Neural cell (in vitro differentiated cells): ENCODE measurements at regions not wholly inside any gene's neighbourhood (a gene's known extent, or its start where the extent isn't known, plus 50 kb on each side); places are given as distances from the start of the nearest gene placed in this dataset.

Experiments used
- H2AFZ ChIP-seq: fragments of 200-600, 300-800 bp; sonication (generic), shearing (Covaris generic); 2 replicates; pipeline ENCODE4 v1.6.0; 2014; ENCODE audit warnings: low read depth, mild to moderate bottlenecking, antibody characterized with exemption, low read length, moderate library complexity
- H3F3A ChIP-seq: fragments of 200-600 bp; shearing (Covaris generic); 2 replicates; pipeline ENCODE4 v1.6.1; 2016; ENCODE audit warnings: mild to moderate bottlenecking, moderate library complexity, mixed read lengths, antibody characterized with exemption, low read length; ENCODE audit not compliant: insufficient read depth, poor library complexity, severe bottlenecking
- H3K27ac ChIP-seq: fragments of 200-600, 300-800 bp; sonication (generic), shearing (Covaris generic); 2 replicates; pipeline ENCODE4 v1.5.1; 2014; ENCODE audit warnings: mild to moderate bottlenecking, low read length, moderate library complexity
- H3K27me3 ChIP-seq: fragments of 300-800, 200-600 bp; sonication (generic), shearing (Covaris generic); 2 replicates; pipeline ENCODE4 v1.6.0; 2014; ENCODE audit warnings: mild to moderate bottlenecking, low read depth, low read length, moderate library complexity; ENCODE audit not compliant: insufficient read depth
- H3K36me3 ChIP-seq: fragments of 300-800, 200-600 bp; sonication (generic), shearing (Covaris generic); 2 replicates; pipeline ENCODE4 v1.5.1; 2014; ENCODE audit warnings: mild to moderate bottlenecking, antibody characterized with exemption, low read length, moderate library complexity; ENCODE audit not compliant: insufficient read depth
- H3K4me2 ChIP-seq: fragments of 300-800, 200-600 bp; sonication (generic), shearing (Covaris generic); 2 replicates; pipeline ENCODE4 v1.6.0; 2014; ENCODE audit warnings: mild to moderate bottlenecking, low read length
- H3K4me3 ChIP-seq: fragments of 300-800, 200-600 bp; sonication (generic), shearing (Covaris generic); 2 replicates; pipeline ENCODE4 v1.5.1; 2014; ENCODE audit warnings: mild to moderate bottlenecking, low read length, moderate library complexity
- H3K79me2 ChIP-seq: fragments of 200-600 bp; shearing (Covaris generic); replicated peaks from 2 replicates; pipeline ENCODE4 v1.6.0; 2014; ENCODE audit warnings: mild to moderate bottlenecking, low read length, moderate library complexity; ENCODE audit not compliant: insufficient read depth
- H3K9ac ChIP-seq: fragments of 300-800, 200-600 bp; sonication (generic), shearing (Covaris generic); 2 replicates; pipeline ENCODE4 v1.6.1; 2016; ENCODE audit warnings: mild to moderate bottlenecking, low read length, mixed read lengths
- H3K9me2 ChIP-seq: fragments of 200-600 bp; shearing (Covaris generic); 2 replicates; pipeline ENCODE4 v1.6.1; 2016; ENCODE audit warnings: mild to moderate bottlenecking, low read length, mixed read lengths; ENCODE audit not compliant: insufficient read depth
- H3K9me3 ChIP-seq: fragments of 200-600, 300-800 bp; sonication (generic), shearing (Covaris generic); 2 replicates; pipeline ENCODE4 v1.6.1; 2016; ENCODE audit warnings: mild to moderate bottlenecking, mixed run types, low read length, moderate library complexity, mixed read lengths
- H4K20me1 ChIP-seq: fragments of 200-600 bp; shearing (Covaris generic); 2 replicates; pipeline ENCODE4 v1.6.1; 2016; ENCODE audit warnings: mild to moderate bottlenecking, mixed run types; ENCODE audit not compliant: insufficient read depth
- CTCF ChIP-seq: fragments of 450-650 bp; IDR thresholded peaks from 2 replicates; pipeline ENCODE4 v1.5.1; 2014; ENCODE audit warnings: antibody characterized with exemption, mild to moderate bottlenecking, moderate library complexity; ENCODE audit not compliant: poor library complexity, severe bottlenecking
- EP300 ChIP-seq: fragments of 450-650 bp; conservative IDR thresholded peaks from 2 replicates; pipeline ENCODE4 v1.6.1; 2014; ENCODE audit warnings: antibody characterized with exemption, mild to moderate bottlenecking, moderate library complexity; ENCODE audit not compliant: poor library complexity, severe bottlenecking
- EZH2 ChIP-seq: fragments of 200-600, 300-800 bp; shearing (Covaris generic), sonication (generic); IDR thresholded peaks from 2 replicates; pipeline ENCODE4 v1.6.1; 2014; ENCODE audit warnings: antibody characterized with exemption, low read length, borderline replicate concordance, mild to moderate bottlenecking; ENCODE audit not compliant: insufficient read depth, poor library complexity, severe bottlenecking
- MXI1 ChIP-seq: fragments of 450-650 bp; conservative IDR thresholded peaks from 2 replicates; pipeline ENCODE4 v1.6.1; 2014; ENCODE audit warnings: antibody characterized with exemption, mild to moderate bottlenecking; ENCODE audit not compliant: poor library complexity, severe bottlenecking
- POLR2AphosphoS5 ChIP-seq: IDR thresholded peaks from 2 replicates; pipeline ENCODE4 v1.6.1; 2012
- RAD21 ChIP-seq: fragments of 450-650 bp; conservative IDR thresholded peaks from 2 replicates; pipeline ENCODE4 v1.6.1; 2014; ENCODE audit warnings: antibody characterized with exemption, mild to moderate bottlenecking, moderate library complexity
- SMC3 ChIP-seq: fragments of 450-650 bp; conservative IDR thresholded peaks from 2 replicates; pipeline ENCODE4 v1.6.1; 2014; ENCODE audit warnings: antibody characterized with exemption, mild to moderate bottlenecking, moderate library complexity; ENCODE audit not compliant: poor library complexity
- TAF1 ChIP-seq: IDR thresholded peaks from 2 replicates; pipeline ENCODE4 v1.6.1; 2012; ENCODE audit warnings: low read depth
- TF ChIP-seq, protein P1 (sequence below): IDR thresholded peaks from 2 replicates; pipeline ENCODE4 v1.6.1; 2012; ENCODE audit warnings: borderline replicate concordance

GRCh38 chr5:54692631-54693030 is 175.1 kb downstream of the SNX18 start:
- Histone ChIP-seq H2AFZ (no peak overlapping the region), H3K4me3 (no peak overlapping the region), H3K36me3 (no peaks in the 10 kb centered on the region), H3K27me3 (no peaks in the 10 kb centered on the region), H3K27ac (no peak overlapping the region), H4K20me1 (no peaks in the 10 kb centered on the region), H3F3A (no peaks in the 10 kb centered on the region), H3K9me2 (no peaks in the 10 kb centered on the region), H3K9ac (no peak overlapping the region), H3K9me3 (no peaks in the 10 kb centered on the region), H3K79me2 (no peaks in the 10 kb centered on the region), H3K4me2 (no peak overlapping the region)
- no peak for TF ChIP-seq MXI1
- no peak for TF ChIP-seq SMC3
- TF ChIP-seq EZH2, result no peak
- no peak for TF ChIP-seq RAD21
- TF ChIP-seq POLR2AphosphoS5, result no peak
- TF ChIP-seq EP300, result no peak
- TF ChIP-seq CTCF, result no peak
- TF ChIP-seq TAF1, result no peak
- TF ChIP-seq, protein P1, sequence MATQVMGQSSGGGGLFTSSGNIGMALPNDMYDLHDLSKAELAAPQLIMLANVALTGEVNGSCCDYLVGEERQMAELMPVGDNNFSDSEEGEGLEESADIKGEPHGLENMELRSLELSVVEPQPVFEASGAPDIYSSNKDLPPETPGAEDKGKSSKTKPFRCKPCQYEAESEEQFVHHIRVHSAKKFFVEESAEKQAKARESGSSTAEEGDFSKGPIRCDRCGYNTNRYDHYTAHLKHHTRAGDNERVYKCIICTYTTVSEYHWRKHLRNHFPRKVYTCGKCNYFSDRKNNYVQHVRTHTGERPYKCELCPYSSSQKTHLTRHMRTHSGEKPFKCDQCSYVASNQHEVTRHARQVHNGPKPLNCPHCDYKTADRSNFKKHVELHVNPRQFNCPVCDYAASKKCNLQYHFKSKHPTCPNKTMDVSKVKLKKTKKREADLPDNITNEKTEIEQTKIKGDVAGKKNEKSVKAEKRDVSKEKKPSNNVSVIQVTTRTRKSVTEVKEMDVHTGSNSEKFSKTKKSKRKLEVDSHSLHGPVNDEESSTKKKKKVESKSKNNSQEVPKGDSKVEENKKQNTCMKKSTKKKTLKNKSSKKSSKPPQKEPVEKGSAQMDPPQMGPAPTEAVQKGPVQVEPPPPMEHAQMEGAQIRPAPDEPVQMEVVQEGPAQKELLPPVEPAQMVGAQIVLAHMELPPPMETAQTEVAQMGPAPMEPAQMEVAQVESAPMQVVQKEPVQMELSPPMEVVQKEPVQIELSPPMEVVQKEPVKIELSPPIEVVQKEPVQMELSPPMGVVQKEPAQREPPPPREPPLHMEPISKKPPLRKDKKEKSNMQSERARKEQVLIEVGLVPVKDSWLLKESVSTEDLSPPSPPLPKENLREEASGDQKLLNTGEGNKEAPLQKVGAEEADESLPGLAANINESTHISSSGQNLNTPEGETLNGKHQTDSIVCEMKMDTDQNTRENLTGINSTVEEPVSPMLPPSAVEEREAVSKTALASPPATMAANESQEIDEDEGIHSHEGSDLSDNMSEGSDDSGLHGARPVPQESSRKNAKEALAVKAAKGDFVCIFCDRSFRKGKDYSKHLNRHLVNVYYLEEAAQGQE, result no peak

DNA sequence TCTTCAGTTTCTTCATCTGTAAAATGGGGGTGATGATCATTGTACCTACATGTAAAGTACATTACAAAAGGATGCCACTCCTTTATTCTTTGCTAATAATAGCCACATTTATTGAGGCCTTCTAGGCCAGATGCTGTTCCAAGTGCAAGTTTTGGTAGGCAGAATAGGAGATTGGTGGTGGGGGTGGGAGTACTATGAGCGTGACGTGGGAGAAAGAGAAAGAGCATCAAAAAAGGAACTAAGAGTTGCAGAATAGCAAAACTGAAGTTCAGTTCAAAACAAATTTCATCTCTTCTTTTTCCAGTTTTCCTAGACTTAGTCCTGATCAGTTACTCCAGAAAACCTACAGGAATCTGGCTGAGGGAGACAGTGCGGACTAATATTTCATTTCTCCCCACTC is 174.1 kb downstream of the SNX18 start:
- no peak overlapping the region for H3K9ac ChIP-seq
- H3K4me2 ChIP-seq, result no peak overlapping the region
- no peaks in the 10 kb centered on the region for H3K79me2 ChIP-seq
- H3K27me3 ChIP-seq, result no peaks in the 10 kb centered on the region
- no peaks in the 10 kb centered on the region for H3F3A ChIP-seq
- H3K27ac ChIP-seq, result no peak overlapping the region
- H3K9me2 ChIP-seq, result no peaks in the 10 kb centered on the region
- no peak overlapping the region for H3K4me3 ChIP-seq
- no peaks in the 10 kb centered on the region for H4K20me1 ChIP-seq
- TF ChIP-seq SMC3 (no peak), EP300 (no peak), POLR2AphosphoS5 (no peak), TAF1 (no peak), CTCF (no peak), MXI1 (no peak), EZH2 (no peak), RAD21 (no peak)
- TF ChIP-seq, protein P1, result no peak
- H3K9me3 ChIP-seq, result no peaks in the 10 kb centered on the region
- no peak overlapping the region for H2AFZ ChIP-seq
- no peaks in the 10 kb centered on the region for H3K36me3 ChIP-seq
